Liver (tissue), 7 donors: ENCODE measurements at regions not wholly inside any gene's neighbourhood (a gene's known extent, or its start where the extent isn't known, plus 50 kb on each side); places are given as distances from the start of the nearest gene placed in this dataset.

ENCODE experiments used
- DNase-seq: peaks from one replicate; pipeline ENCODE4 v3.0.0-alpha.2; 2017; ENCODE audit warnings: low spot score
- H3K27ac ChIP-seq, 2 donors: one replicate each; pipeline ENCODE4 v1.7.0; 2013; ENCODE audit warnings: inconsistent platforms in 2 of 2, low read length in 2 of 2, control low read depth in 1 of 2, low read depth in 1 of 2, mild to moderate bottlenecking in 1 of 2
- H3K27me3 ChIP-seq, 4 donors: one replicate each; pipeline versions ENCODE4 v1.6.1 to v1.7.0; 2013; ENCODE audit warnings: low read length in 3 of 4, inconsistent platforms in 1 of 4, mild to moderate bottlenecking in 1 of 4, moderate library complexity in 1 of 4; ENCODE audit not compliant: control insufficient read depth in 4 of 4, insufficient read depth in 4 of 4
- H3K36me3 ChIP-seq, 4 donors: one replicate each; pipeline versions ENCODE4 v1.6.1 to v1.7.0; 2013; ENCODE audit warnings: low read length in 3 of 4, mild to moderate bottlenecking in 3 of 4, low read depth in 1 of 4, moderate library complexity in 1 of 4; ENCODE audit not compliant: control insufficient read depth in 4 of 4, insufficient read depth in 3 of 4
- H3K4me1 ChIP-seq, 4 donors: one replicate each; pipeline versions ENCODE4 v1.6.1 to v1.7.0; 2013; ENCODE audit warnings: low read length in 3 of 4, mild to moderate bottlenecking in 3 of 4, moderate library complexity in 1 of 4; ENCODE audit not compliant: control insufficient read depth in 4 of 4, insufficient read depth in 4 of 4
- H3K4me3 ChIP-seq, 3 donors: one replicate each; pipeline versions ENCODE4 v1.6.1 to v1.7.0; 2013; ENCODE audit warnings: low read length in 3 of 3, control low read depth in 1 of 3, low read depth in 1 of 3, mild to moderate bottlenecking in 1 of 3
- H3K9ac ChIP-seq, 2 donors: one replicate each; pipeline ENCODE4 v1.7.0; 2013; ENCODE audit warnings: low read length in 2 of 2, mild to moderate bottlenecking in 2 of 2, moderate library complexity in 2 of 2, control low read depth in 1 of 2, low read depth in 1 of 2
- H3K9me3 ChIP-seq, 4 donors: one replicate each; pipeline versions ENCODE4 v1.6.1 to v1.7.0; 2013; ENCODE audit warnings: low read length in 3 of 4; ENCODE audit not compliant: control insufficient read depth in 4 of 4
- FOXA1 ChIP-seq: IDR thresholded peaks from 2 replicates; pipeline ENCODE4 v1.6.1; 2016; ENCODE audit warnings: antibody characterized with exemption
- FOXA2 ChIP-seq: IDR thresholded peaks from 2 replicates; pipeline ENCODE4 v1.6.1; 2016; ENCODE audit warnings: antibody characterized with exemption
- GABPA ChIP-seq, 2 donors: IDR thresholded peaks in 1 of 2; conservative IDR thresholded peaks in 1 of 2; 2 replicates each; pipeline ENCODE4 v1.6.1; 2016; ENCODE audit warnings: antibody characterized with exemption in 2 of 2, mild to moderate bottlenecking in 1 of 2, moderate library complexity in 1 of 2
- HNF4A ChIP-seq, 2 donors: conservative IDR thresholded peaks; 2 replicates each; pipeline ENCODE4 v1.6.1; 2016; ENCODE audit warnings: antibody characterized with exemption in 2 of 2, mild to moderate bottlenecking in 2 of 2
- JUND ChIP-seq, 2 donors: IDR thresholded peaks; 2 replicates each; pipeline ENCODE4 v1.6.1; 2016; ENCODE audit warnings: antibody characterized with exemption in 2 of 2
- RAD21 ChIP-seq, 2 donors: IDR thresholded peaks; 2 replicates each; pipeline ENCODE4 v1.6.1; 2016; ENCODE audit warnings: antibody characterized with exemption in 2 of 2, mild to moderate bottlenecking in 2 of 2
- RXRA ChIP-seq, 2 donors: IDR thresholded peaks; 2 replicates each; pipeline ENCODE4 v1.6.1; 2017 to 2018; ENCODE audit warnings: antibody characterized with exemption in 2 of 2, mild to moderate bottlenecking in 1 of 2
- SP1 ChIP-seq: IDR thresholded peaks from 2 replicates; pipeline ENCODE4 v1.6.1; 2018; ENCODE audit warnings: antibody characterized with exemption, mild to moderate bottlenecking
- TAF1 ChIP-seq: conservative IDR thresholded peaks from 2 replicates; pipeline ENCODE4 v1.6.1; 2016; ENCODE audit warnings: antibody characterized with exemption, mild to moderate bottlenecking
- YY1 ChIP-seq: IDR thresholded peaks from 2 replicates; pipeline ENCODE4 v1.6.1; 2016; ENCODE audit warnings: antibody characterized with exemption, mild to moderate bottlenecking
- WGBS: extraction: QIAGEN DNeasy Blood & Tissue Kit; methylation state at CpG from one replicate; pipeline ENCODE4 v1.1.7; 2013; 5-methylcytosine and 5-hydroxymethylcytosine counted together
- TF ChIP-seq, protein P1 (sequence below): IDR thresholded peaks from 2 replicates; pipeline ENCODE4 v1.6.1; 2016; ENCODE audit warnings: antibody characterized with exemption, mild to moderate bottlenecking
- TF ChIP-seq, protein P2 (sequence below): IDR thresholded peaks from 2 replicates; pipeline ENCODE4 v1.6.1; 2016; ENCODE audit warnings: antibody characterized with exemption
- TF ChIP-seq, protein P3 (sequence below): IDR thresholded peaks from 2 replicates; pipeline ENCODE4 v1.6.1; 2016; ENCODE audit warnings: antibody characterized with exemption
- TF ChIP-seq, protein P4 (sequence below): IDR thresholded peaks from 2 replicates; pipeline ENCODE4 v1.6.1; 2016; ENCODE audit warnings: antibody characterized with exemption
- donor health status: healthy.
- donor health status: healthy.
- donor health status: healthy.
- donor health status: healthy.

DNA sequence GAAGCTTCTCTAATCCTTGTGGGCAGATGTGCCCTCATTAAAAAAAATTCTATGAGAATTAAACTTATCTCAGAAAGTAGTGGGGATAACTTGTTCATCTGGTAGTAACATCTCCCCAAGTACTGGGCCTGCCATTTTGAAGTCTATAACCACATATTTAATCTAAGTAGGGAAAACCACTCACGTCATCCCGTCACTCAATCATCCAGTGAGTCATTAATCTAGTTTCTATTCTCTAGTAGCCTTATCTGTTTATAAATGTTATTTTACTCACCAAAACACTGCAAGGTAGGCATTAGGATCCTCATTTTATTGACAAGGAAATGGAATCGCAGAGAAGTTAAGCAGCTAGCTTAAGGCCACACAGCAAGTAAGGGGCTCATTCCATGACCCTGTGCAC, 221.9 kb downstream of the ATG4C start:
- no peak overlapping the region for H3K9ac ChIP-seq
- no peak overlapping the region for H3K27ac ChIP-seq
- no peak overlapping the region for H3K4me3 ChIP-seq
- no peaks in the 10 kb centered on the region for H3K4me1 ChIP-seq
- no peaks in the 10 kb centered on the region for H3K36me3 ChIP-seq
- H3K9me3 ChIP-seq, result no peaks in the 10 kb centered on the region
- 91% methylated on average over 3 of the region's 3 CpGs for WGBS
- DNase-seq, result no peak
- no peaks in the 10 kb centered on the region for H3K27me3 ChIP-seq
- TF ChIP-seq FOXA2 (no peak), HNF4A (conservative IDR thresholded peaks at IDR 0.05) (no peak), YY1 (no peak)
- TF ChIP-seq, protein P1, sequence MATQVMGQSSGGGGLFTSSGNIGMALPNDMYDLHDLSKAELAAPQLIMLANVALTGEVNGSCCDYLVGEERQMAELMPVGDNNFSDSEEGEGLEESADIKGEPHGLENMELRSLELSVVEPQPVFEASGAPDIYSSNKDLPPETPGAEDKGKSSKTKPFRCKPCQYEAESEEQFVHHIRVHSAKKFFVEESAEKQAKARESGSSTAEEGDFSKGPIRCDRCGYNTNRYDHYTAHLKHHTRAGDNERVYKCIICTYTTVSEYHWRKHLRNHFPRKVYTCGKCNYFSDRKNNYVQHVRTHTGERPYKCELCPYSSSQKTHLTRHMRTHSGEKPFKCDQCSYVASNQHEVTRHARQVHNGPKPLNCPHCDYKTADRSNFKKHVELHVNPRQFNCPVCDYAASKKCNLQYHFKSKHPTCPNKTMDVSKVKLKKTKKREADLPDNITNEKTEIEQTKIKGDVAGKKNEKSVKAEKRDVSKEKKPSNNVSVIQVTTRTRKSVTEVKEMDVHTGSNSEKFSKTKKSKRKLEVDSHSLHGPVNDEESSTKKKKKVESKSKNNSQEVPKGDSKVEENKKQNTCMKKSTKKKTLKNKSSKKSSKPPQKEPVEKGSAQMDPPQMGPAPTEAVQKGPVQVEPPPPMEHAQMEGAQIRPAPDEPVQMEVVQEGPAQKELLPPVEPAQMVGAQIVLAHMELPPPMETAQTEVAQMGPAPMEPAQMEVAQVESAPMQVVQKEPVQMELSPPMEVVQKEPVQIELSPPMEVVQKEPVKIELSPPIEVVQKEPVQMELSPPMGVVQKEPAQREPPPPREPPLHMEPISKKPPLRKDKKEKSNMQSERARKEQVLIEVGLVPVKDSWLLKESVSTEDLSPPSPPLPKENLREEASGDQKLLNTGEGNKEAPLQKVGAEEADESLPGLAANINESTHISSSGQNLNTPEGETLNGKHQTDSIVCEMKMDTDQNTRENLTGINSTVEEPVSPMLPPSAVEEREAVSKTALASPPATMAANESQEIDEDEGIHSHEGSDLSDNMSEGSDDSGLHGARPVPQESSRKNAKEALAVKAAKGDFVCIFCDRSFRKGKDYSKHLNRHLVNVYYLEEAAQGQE, result no peak
- TF ChIP-seq, protein P2, sequence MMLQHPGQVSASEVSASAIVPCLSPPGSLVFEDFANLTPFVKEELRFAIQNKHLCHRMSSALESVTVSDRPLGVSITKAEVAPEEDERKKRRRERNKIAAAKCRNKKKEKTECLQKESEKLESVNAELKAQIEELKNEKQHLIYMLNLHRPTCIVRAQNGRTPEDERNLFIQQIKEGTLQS, result no peak

DNA sequence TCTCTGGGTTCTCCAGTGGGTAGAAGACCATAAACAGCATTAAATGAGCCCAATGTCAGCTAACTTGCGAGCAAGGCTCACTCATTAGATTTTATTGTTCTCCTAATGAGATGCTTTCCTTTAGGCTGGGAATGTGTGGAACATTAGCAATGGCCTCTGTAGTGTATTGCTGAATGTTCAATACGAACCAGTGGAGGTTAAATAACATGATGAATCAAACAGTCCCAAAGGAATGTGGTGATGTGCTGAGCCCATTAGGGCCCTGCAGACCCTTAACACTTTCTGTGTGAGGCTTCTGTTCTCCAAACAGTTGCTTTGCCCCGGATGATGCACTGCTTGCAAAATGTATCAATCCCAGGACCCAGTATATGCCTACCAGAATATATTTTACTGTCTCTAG, 225.5 kb downstream of the ATG4C start:
- peaks cover 0 to 8% (median 5%) of the 10 kb centered on the region in 4 donors for H3K4me1 ChIP-seq
- H3K9me3 ChIP-seq, result peaks cover 0 to 2% (median 0%) of the 10 kb centered on the region in 4 donors
- 86% methylated on average over 3 of the region's 3 CpGs for WGBS

More for the DNA sequence above, 225.5 kb downstream of the ATG4C start:
- no peak overlapping the region for H3K4me3 ChIP-seq
- no peak overlapping the region for H3K27ac ChIP-seq
- no peaks in the 10 kb centered on the region for H3K36me3 ChIP-seq
- no peak for TF ChIP-seq RXRA (IDR thresholded peaks at IDR 0.05)
- no peak for TF ChIP-seq RAD21 (IDR thresholded peaks at IDR 0.05)
- TF ChIP-seq JUND (IDR thresholded peaks at IDR 0.05), result no peak
- TF ChIP-seq, protein P3, sequence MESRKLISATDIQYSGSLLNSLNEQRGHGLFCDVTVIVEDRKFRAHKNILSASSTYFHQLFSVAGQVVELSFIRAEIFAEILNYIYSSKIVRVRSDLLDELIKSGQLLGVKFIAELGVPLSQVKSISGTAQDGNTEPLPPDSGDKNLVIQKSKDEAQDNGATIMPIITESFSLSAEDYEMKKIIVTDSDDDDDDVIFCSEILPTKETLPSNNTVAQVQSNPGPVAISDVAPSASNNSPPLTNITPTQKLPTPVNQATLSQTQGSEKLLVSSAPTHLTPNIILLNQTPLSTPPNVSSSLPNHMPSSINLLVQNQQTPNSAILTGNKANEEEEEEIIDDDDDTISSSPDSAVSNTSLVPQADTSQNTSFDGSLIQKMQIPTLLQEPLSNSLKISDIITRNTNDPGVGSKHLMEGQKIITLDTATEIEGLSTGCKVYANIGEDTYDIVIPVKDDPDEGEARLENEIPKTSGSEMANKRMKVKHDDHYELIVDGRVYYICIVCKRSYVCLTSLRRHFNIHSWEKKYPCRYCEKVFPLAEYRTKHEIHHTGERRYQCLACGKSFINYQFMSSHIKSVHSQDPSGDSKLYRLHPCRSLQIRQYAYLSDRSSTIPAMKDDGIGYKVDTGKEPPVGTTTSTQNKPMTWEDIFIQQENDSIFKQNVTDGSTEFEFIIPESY, result no peak
- no peak for TF ChIP-seq TAF1
- TF ChIP-seq, protein P2, result no peak
- TF ChIP-seq FOXA1, result no peak
- no peak for TF ChIP-seq YY1
- TF ChIP-seq SP1, result no peak
- no peak for TF ChIP-seq GABPA (IDR thresholded peaks at IDR 0.05 in 1 of 2, conservative IDR thresholded peaks at IDR 0.05 in 1 of 2)
- TF ChIP-seq, protein P4, sequence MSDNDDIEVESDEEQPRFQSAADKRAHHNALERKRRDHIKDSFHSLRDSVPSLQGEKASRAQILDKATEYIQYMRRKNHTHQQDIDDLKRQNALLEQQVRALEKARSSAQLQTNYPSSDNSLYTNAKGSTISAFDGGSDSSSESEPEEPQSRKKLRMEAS, result no peak
- no peak for TF ChIP-seq FOXA2
- DNase-seq, result no peak
- H3K27me3 ChIP-seq, result no peaks in the 10 kb centered on the region
- H3K9ac ChIP-seq, result no peak overlapping the region
